GM12872 (cell line): ENCODE measurements at regions not wholly inside any gene's neighbourhood (a gene's known extent, or its start where the extent isn't known, plus 50 kb on each side); places are given as distances from the start of the nearest gene placed in this dataset.

ENCODE experiments used
- TF ChIP-seq, protein P1 (sequence below): IDR thresholded peaks from 3 replicates; pipeline ENCODE4 v1.5.1; 2011; ENCODE audit warnings: low read depth, mild to moderate bottlenecking, low read length, moderate library complexity; ENCODE audit not compliant: insufficient read depth

DNA sequence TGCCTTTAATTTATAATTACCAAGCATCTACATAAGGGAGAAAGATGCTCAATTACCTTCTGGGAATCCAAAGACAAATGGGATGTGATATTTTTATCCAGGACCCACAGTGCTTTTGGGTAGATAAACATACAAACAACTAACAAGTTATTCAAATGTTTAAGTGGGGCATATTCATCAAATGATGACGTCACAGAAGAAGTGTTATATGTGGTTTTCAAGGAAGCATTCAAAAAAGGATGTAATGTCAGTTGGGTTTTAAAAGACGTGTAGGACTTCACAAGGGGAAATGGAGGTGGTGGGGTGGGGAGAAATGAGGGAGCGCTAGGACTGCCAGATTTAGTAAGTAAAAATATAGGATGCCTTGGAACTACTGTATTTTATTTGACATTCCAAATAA, 915.9 kb downstream of the KCNA4 start:
- TF ChIP-seq, protein P1, sequence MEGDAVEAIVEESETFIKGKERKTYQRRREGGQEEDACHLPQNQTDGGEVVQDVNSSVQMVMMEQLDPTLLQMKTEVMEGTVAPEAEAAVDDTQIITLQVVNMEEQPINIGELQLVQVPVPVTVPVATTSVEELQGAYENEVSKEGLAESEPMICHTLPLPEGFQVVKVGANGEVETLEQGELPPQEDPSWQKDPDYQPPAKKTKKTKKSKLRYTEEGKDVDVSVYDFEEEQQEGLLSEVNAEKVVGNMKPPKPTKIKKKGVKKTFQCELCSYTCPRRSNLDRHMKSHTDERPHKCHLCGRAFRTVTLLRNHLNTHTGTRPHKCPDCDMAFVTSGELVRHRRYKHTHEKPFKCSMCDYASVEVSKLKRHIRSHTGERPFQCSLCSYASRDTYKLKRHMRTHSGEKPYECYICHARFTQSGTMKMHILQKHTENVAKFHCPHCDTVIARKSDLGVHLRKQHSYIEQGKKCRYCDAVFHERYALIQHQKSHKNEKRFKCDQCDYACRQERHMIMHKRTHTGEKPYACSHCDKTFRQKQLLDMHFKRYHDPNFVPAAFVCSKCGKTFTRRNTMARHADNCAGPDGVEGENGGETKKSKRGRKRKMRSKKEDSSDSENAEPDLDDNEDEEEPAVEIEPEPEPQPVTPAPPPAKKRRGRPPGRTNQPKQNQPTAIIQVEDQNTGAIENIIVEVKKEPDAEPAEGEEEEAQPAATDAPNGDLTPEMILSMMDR: no peak

DNA sequence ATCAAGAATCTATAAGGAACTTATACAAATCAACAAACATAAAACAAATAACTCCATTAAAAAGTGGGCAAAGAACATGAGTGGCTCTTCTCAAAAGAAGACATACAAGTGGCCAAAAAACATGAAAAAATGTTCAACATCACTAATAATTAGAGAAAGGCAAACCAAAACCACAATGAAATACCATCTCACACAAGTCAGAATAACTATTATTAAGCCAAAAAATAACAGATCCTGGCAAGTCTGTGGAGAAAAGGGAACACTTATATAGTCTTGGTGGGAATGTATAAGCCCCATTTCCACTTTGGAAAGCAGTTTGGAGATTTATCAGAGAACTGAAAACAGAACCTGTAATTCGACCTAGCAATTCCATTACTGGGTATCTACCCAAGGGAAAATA, 921.0 kb downstream of the KCNA4 start:
- TF ChIP-seq, protein P1: no peak

DNA sequence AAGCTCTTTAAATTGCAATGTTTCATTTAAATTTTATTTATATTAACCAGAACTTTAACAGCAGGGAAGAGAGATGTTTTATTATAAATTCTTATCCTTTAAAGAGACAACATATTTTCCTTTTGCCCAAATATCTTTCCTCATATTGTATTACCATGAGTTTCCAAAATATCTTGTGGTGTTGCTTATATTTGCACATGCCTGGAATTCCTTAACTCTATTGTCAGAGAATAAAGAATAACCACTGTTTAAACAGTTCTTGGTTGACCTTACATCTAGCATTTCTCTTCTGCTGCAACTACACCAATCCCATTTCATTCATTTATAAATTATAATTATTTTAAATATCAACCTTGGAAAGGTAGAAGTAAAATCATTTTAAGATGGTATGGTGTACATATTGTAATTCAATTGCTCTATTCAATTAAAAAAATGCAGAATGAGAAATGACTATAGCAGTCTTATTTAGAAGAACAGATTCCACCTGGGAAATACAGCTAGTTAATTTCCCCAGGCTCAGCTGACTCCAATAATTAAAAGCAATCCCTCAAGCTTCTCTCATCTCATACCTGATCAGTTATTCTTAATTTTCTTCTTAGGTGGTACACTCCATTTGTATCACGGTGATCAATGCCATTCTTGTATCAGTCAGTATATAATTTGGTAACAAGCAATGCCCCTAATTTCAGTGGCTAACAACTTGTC, 923.3 kb downstream of the KCNA4 start:
- TF ChIP-seq, protein P1: no peak

DNA sequence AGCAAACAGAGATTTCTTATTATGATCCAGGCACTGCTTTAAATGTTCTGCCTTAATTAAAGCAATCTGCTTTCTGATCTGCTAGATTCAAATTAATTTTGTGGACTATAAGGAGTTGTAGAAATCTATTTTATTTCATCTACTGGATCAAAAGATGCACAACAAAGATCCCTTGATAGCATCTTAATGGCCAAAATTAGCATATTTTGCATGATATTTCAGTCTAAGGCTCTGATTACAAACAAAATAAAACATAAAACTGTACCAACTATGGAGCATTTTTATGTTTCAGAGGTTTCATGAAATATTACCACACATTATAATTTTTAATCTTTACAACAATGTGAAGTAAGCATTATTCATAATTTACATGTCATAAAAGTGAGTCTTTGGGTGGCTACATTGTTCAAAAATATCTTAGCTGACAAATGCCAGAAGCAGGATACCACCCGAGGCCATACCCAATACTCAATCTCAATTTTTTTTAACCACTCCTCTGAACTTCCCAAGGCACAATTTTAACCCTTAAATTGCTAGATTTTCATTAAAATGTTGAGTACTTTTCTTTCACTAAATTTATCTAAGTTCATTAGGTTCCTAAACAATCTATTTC, 929.5 kb downstream of the KCNA4 start:
- TF ChIP-seq, protein P1: no peak

DNA sequence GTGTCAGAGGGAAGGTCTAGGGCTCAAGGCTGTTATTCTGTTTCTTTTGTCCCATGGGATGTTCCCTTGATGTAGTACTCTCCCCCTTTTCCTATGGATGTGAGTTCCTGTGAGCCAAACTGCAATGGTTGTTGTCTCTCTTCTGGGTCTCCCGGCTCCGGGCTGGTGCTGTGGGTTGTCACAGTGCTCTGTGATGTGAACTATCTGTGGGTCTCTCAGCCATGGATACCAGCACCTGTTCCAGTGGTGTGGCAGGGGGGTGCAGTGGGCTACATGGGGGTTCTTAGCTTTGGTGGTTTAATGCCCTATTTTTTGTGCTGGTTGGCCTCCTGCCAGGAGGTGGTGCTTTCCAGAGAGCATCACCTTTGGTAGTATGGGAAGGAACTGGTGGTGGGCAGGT, 941.1 kb downstream of the KCNA4 start:
- TF ChIP-seq, protein P1: no peak

DNA sequence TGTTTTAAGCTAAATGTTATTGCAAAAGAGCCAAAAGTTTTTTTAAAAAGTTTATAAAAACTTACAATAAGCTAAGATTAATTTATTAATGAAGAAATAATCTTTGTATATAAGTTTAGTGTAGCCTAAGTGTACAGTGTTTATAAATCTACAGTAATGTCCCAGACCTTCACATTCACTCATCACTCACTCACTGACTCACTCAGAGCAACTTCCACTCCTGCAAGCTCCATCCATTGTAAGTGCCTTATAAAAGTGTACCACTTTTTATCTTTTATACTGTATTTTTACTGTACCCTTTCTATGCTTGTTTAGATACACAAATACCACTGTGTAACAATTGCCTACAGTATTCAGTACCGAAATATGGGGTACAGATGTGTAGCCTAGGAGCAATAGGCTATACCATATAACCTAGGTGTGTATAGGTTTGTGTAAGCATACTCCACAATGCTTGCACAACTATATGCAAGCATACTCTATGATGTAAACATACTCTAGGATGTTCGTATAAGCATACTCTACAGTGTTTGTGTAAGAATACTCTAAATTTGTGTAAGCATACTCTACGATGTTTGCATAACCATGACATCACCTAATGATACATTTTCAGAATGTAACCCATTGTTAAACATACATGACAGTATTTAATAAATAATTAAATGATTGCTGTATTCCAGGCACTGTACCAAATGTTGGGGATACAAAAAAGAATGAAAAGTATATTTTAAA, 953.0 kb downstream of the KCNA4 start:
- TF ChIP-seq, protein P1: no peak

DNA sequence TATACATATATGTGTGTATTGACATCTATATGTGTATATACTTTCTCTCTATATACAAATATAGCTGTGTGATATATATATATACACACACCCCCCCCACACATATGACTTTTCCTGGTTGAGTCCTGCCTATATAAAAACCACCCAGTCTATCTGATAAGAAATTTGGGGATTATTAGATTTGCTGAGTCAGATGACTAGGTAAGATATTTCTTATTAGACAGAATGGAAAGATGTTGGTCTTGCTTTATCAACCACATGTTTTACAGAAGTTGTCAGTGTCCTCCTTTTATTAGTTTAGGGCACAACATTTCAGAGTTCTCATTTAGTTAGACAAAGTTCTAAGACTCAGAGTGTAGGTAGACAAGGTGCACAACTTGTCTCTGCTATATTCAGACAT, 953.3 kb downstream of the METTL15 start:
- TF ChIP-seq, protein P1: no peak
